BE2C (cell line): ENCODE measurements at regions not wholly inside any gene's neighbourhood (a gene's known extent, or its start where the extent isn't known, plus 50 kb on each side); places are given as distances from the start of the nearest gene placed in this dataset.

Experiments used
- DNase-seq: peaks from one replicate; pipeline ENCODE4 v3.0.0-alpha.2; 2020
- H3K27me3 ChIP-seq: fragments of 250-450 bp; sonication (Bioruptor Pico); 2 replicates; pipeline ENCODE4 v1.5.1; 2020; ENCODE audit warnings: mild to moderate bottlenecking
- H3K36me3 ChIP-seq: fragments of 250-450 bp; sonication (Bioruptor Pico); 2 replicates; pipeline ENCODE4 v1.5.1; 2020; ENCODE audit warnings: mild to moderate bottlenecking
- H3K4me1 ChIP-seq: fragments of 250-450 bp; sonication (Bioruptor Pico); 2 replicates; pipeline ENCODE4 v1.5.1; 2020
- H3K4me3 ChIP-seq: 2 replicates; pipeline ENCODE4 v1.5.1; 2011; ENCODE audit warnings: low read depth, low read length
- H3K9me3 ChIP-seq: fragments of 250-450 bp; sonication (Bioruptor Pico); 2 replicates; pipeline ENCODE4 v1.5.1; 2020
- TF ChIP-seq, protein P1 (sequence below): IDR thresholded peaks from 2 replicates; pipeline ENCODE4 v1.5.1; 2012; ENCODE audit warnings: mild to moderate bottlenecking, low read depth, low read length

- Histone ChIP-seq H3K4me1 (no peaks in the 10 kb centered on the region), H3K9me3 (no peaks in the 10 kb centered on the region), H3K36me3 (no peaks in the 10 kb centered on the region), H3K27me3 (no peaks in the 10 kb centered on the region), H3K4me3 (no peak overlapping the region)
- DNase-seq = no peak
- TF ChIP-seq, protein P1, sequence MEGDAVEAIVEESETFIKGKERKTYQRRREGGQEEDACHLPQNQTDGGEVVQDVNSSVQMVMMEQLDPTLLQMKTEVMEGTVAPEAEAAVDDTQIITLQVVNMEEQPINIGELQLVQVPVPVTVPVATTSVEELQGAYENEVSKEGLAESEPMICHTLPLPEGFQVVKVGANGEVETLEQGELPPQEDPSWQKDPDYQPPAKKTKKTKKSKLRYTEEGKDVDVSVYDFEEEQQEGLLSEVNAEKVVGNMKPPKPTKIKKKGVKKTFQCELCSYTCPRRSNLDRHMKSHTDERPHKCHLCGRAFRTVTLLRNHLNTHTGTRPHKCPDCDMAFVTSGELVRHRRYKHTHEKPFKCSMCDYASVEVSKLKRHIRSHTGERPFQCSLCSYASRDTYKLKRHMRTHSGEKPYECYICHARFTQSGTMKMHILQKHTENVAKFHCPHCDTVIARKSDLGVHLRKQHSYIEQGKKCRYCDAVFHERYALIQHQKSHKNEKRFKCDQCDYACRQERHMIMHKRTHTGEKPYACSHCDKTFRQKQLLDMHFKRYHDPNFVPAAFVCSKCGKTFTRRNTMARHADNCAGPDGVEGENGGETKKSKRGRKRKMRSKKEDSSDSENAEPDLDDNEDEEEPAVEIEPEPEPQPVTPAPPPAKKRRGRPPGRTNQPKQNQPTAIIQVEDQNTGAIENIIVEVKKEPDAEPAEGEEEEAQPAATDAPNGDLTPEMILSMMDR = no peak
Observed at GRCh38 chr1:38672692-38673091, 186.9 kb downstream of the RRAGC start.

- no peaks in the 10 kb centered on the region for H3K36me3 ChIP-seq
- DNase-seq = no peak
- H3K4me3 ChIP-seq = no peak overlapping the region
- TF ChIP-seq, protein P1 = no peak
- no peaks in the 10 kb centered on the region for H3K27me3 ChIP-seq
- H3K9me3 ChIP-seq = no peaks in the 10 kb centered on the region
- H3K4me1 ChIP-seq = no peaks in the 10 kb centered on the region
Observed at GRCh38 chr1:38671221-38671620, 188.4 kb downstream of the RRAGC start.

- Histone ChIP-seq H3K4me1 (no peaks in the 10 kb centered on the region), H3K27me3 (no peaks in the 10 kb centered on the region), H3K9me3 (no peaks in the 10 kb centered on the region), H3K36me3 (no peaks in the 10 kb centered on the region), H3K4me3 (no peak overlapping the region)
- DNase-seq = no peak
- TF ChIP-seq, protein P1 = no peak
Observed at GRCh38 chr1:38670544-38671122, 188.9 kb downstream of the RRAGC start.

GRCh38 chr1:38667626-38668025, 191.9 kb downstream of the RRAGC start:
- no peaks in the 10 kb centered on the region for H3K9me3 ChIP-seq
- H3K36me3 ChIP-seq = no peaks in the 10 kb centered on the region
- TF ChIP-seq, protein P1 = no peak
- no peak overlapping the region for H3K4me3 ChIP-seq
- H3K4me1 ChIP-seq = no peaks in the 10 kb centered on the region
- DNase-seq = no peak
- H3K27me3 ChIP-seq = no peaks in the 10 kb centered on the region

- H3K27me3 ChIP-seq = no peaks in the 10 kb centered on the region
Observed at GRCh38 chr1:38662126-38662525, 197.4 kb downstream of the RRAGC start.

DNA sequence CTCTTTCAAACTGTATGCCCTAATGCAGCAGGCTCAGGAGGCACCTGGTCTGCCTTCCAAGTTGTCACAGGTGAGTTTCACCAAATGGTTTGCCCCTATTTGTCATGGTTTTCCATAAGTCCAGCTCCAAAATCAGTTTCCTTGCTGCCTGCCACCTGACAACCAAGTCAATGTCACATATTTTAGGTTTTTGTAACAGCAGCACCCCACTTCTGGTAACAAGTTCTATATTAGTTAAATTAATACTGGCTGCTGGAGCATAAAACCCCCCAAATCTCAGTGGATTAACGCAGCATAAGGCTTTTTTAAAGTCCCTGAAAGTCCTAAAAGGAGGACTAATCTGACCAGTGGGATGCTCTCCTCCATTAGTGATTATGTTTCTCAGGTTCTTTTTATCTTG, 200.7 kb downstream of the RRAGC start:
- Histone ChIP-seq H3K4me1 (no peaks in the 10 kb centered on the region), H3K27me3 (no peaks in the 10 kb centered on the region), H3K36me3 (no peaks in the 10 kb centered on the region), H3K9me3 (no peaks in the 10 kb centered on the region), H3K4me3 (no peak overlapping the region)
- TF ChIP-seq, protein P1 = no peak
- no peak for DNase-seq

More at GRCh38 chr1:38662126-38662525, 197.4 kb downstream of the RRAGC start:
- Histone ChIP-seq H3K36me3 (no peaks in the 10 kb centered on the region), H3K4me3 (no peak overlapping the region), H3K4me1 (no peaks in the 10 kb centered on the region), H3K9me3 (no peaks in the 10 kb centered on the region)
- DNase-seq = no peak
- TF ChIP-seq, protein P1 = no peak
